Spleen (tissue), 11 donors: ENCODE measurements at regions not wholly inside any gene's neighbourhood (a gene's known extent, or its start where the extent isn't known, plus 50 kb on each side); places are given as distances from the start of the nearest gene placed in this dataset.

Source experiments
- DNase-seq: peaks from one replicate; pipeline ENCODE4 v3.0.0-alpha.2; 2020
- H3K27ac ChIP-seq, 8 donors: fragments of 200-600 bp; sonication (generic) in 7 of 8; 1 replicate in 4 of 8; 2 replicates in 4 of 8; pipeline versions ENCODE4 v1.5.0 to v1.8.0; 2016 to 2021; ENCODE audit warnings: inconsistent platforms in 4 of 8, mild to moderate bottlenecking in 4 of 8, moderate library complexity in 1 of 8
- H3K27me3 ChIP-seq, 7 donors: fragments of 200-600 bp; sonication (generic) in 6 of 7; replicated peaks in 1 of 7; 1 replicate in 4 of 7; 2 replicates in 3 of 7; pipeline versions ENCODE4 v1.5.0 to v1.8.0; 2016 to 2021; ENCODE audit warnings: inconsistent platforms in 3 of 7, mild to moderate bottlenecking in 1 of 7
- H3K36me3 ChIP-seq, 6 donors: fragments of 200-600 bp; sonication (generic) in 5 of 6; 1 replicate in 4 of 6; 2 replicates in 2 of 6; pipeline versions ENCODE4 v1.5.0 to v1.8.0; 2016 to 2021; ENCODE audit warnings: inconsistent platforms in 2 of 6
- H3K4me1 ChIP-seq, 6 donors: fragments of 200-600 bp; sonication (generic) in 5 of 6; 1 replicate in 3 of 6; 2 replicates in 3 of 6; pipeline versions ENCODE4 v1.5.0 to v1.8.0; 2016 to 2021; ENCODE audit warnings: inconsistent platforms in 3 of 6
- H3K4me3 ChIP-seq, 8 donors: fragments of 200-600 bp; sonication (generic) in 7 of 8; 1 replicate in 4 of 8; 2 replicates in 4 of 8; pipeline versions ENCODE4 v1.5.0 to v1.8.0; 2016 to 2021; ENCODE audit warnings: inconsistent platforms in 4 of 8, mild to moderate bottlenecking in 4 of 8, moderate library complexity in 2 of 8
- H3K9me3 ChIP-seq, 8 donors: fragments of 200-600 bp; sonication (generic) in 7 of 8; 1 replicate in 4 of 8; 2 replicates in 4 of 8; pipeline versions ENCODE4 v1.5.0 to v1.8.0; 2016 to 2021; ENCODE audit warnings: inconsistent platforms in 4 of 8
- POLR2A ChIP-seq, 3 donors: fragments of 450-650 bp; IDR thresholded peaks; one replicate each; pipeline ENCODE4 v1.5.1; 2017; ENCODE audit warnings: antibody characterized with exemption in 3 of 3, mild to moderate bottlenecking in 1 of 3
- POLR2AphosphoS5 ChIP-seq, 3 donors: sonication (generic); formaldehyde crosslinking; IDR thresholded peaks; one replicate each; pipeline ENCODE4 v1.5.1; 2017; ENCODE audit warnings: antibody characterized with exemption in 3 of 3
- WGBS, 5 donors: extraction: QIAGEN DNeasy Blood & Tissue Kit in 3 of 5; methylation state at CpG; one replicate each; pipeline versions ENCODE4 v1.1.5 to v1.1.7; 2013 to 2018; 5-methylcytosine and 5-hydroxymethylcytosine counted together
- intact Hi-C: fragments of 100-400 bp; cut with DNase I; formaldehyde crosslinking; loops from one replicate; pipeline ENCODE4 v1.15.0; 2023; ENCODE audit warnings: low total_unique reads
- TF ChIP-seq, protein P1 (sequence below), 11 experiments: fragments of 200-600 bp in 7 of 11; fragments of 450-650 bp in 4 of 11; sonication (generic) in 4 of 11; IDR thresholded peaks in 8 of 11; conservative IDR thresholded peaks in 3 of 11; 1 replicate in 7 of 11; 2 replicates in 4 of 11; pipeline versions ENCODE4 v1.4.0 to v1.8.0; 2016 to 2021; ENCODE audit warnings: antibody characterized with exemption in 11 of 11, inconsistent platforms in 4 of 11, mild to moderate bottlenecking in 1 of 11
- donor health status: healthy with polysubstance abuse.
- donor health status: DM: no; HTN: no; CAD: no; lungs with moderate emphysema.
- donor health status: DM: no; HTN: no; CAD: no.
- donor health status: Bipolar disorder and iron deficiency.
- donor health status: healthy.
- donor health status: DM: no; HTN: no; CAD: no.
- donor health status: DM: yes; HTN: yes; CAD: no.

- intact Hi-C loops: no loop called here
- Histone ChIP-seq H3K36me3 (no peaks in the 10 kb centered on the region), H3K9me3 (peaks cover 0 to 18% (median 13%) of the 10 kb centered on the region in 8 donors), H3K4me1 (no peaks in the 10 kb centered on the region), H3K27ac (no peak overlapping the region), H3K27me3 (no peaks in the 10 kb centered on the region), H3K4me3 (no peak overlapping the region)
- WGBS, 5 donors: 82 to 90% (median 82%) methylated on average over 2 of the region's 2 CpGs
- DNase-seq: no peak
- no peak for TF ChIP-seq POLR2A (IDR thresholded peaks at IDR 0.05)
- no peak for TF ChIP-seq POLR2AphosphoS5 (IDR thresholded peaks at IDR 0.05)
- TF ChIP-seq, protein P1, sequence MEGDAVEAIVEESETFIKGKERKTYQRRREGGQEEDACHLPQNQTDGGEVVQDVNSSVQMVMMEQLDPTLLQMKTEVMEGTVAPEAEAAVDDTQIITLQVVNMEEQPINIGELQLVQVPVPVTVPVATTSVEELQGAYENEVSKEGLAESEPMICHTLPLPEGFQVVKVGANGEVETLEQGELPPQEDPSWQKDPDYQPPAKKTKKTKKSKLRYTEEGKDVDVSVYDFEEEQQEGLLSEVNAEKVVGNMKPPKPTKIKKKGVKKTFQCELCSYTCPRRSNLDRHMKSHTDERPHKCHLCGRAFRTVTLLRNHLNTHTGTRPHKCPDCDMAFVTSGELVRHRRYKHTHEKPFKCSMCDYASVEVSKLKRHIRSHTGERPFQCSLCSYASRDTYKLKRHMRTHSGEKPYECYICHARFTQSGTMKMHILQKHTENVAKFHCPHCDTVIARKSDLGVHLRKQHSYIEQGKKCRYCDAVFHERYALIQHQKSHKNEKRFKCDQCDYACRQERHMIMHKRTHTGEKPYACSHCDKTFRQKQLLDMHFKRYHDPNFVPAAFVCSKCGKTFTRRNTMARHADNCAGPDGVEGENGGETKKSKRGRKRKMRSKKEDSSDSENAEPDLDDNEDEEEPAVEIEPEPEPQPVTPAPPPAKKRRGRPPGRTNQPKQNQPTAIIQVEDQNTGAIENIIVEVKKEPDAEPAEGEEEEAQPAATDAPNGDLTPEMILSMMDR (IDR thresholded peaks at IDR 0.05 in 8 of 11, conservative IDR thresholded peaks at IDR 0.05 in 3 of 11): no peak
These were observed 140.7 kb upstream of the PWP1 start for GRCh38 chr12:107544937-107545336.

DNA sequence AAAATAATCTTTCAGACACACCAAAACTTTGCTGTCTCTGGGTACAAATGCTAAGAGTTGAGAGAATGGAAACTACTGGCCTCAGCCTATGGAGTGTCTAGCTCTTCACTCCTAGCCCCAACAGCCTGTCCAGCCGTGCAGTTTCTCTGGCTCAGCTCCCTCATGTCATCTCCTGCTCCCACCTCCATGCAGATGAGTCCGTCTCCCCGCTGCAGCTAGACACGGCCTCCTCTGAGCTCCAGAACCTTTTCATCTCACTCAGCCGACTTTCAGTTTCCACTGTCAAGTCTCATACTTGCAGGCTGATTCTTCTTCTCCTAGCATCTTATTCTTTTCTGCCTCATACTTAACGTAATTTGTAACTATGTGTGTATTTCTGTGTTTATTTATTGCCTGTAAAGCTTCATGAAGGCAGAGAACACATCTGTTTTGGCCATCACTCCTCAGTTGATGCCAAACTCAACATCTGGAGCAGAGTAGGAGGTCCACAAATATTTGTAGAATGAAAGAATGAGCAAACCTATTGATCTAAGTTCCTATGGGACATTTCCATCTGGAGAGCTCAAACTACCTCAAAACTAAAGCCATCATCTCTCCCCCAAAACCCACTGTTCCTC lies 139.8 kb upstream of the PWP1 start:
- TF ChIP-seq POLR2AphosphoS5 (IDR thresholded peaks at IDR 0.05) (no peak), POLR2A (IDR thresholded peaks at IDR 0.05) (no peak)
- TF ChIP-seq, protein P1 (IDR thresholded peaks at IDR 0.05 in 8 of 11, conservative IDR thresholded peaks at IDR 0.05 in 3 of 11): no peak
- H3K4me3 ChIP-seq: no peak overlapping the region
- intact Hi-C loops: no loop called here
- H3K27ac ChIP-seq: no peak overlapping the region
- DNase-seq: no peak
- no peaks in the 10 kb centered on the region for H3K36me3 ChIP-seq
- WGBS, 5 donors: 70 to 91% (median 82%) methylated on average over 6 of the region's 6 CpGs
- H3K9me3 ChIP-seq: peaks cover 0 to 18% (median 13%) of the 10 kb centered on the region in 8 donors
- no peaks in the 10 kb centered on the region for H3K4me1 ChIP-seq
- H3K27me3 ChIP-seq: no peaks in the 10 kb centered on the region

GRCh38 chr12:107547389-107547788 lies 138.2 kb upstream of the PWP1 start:
- Histone ChIP-seq H3K36me3 (no peaks in the 10 kb centered on the region), H3K9me3 (peaks cover 0 to 18% (median 13%) of the 10 kb centered on the region in 8 donors), H3K4me1 (no peaks in the 10 kb centered on the region), H3K27me3 (no peaks in the 10 kb centered on the region), H3K27ac (no peak overlapping the region), H3K4me3 (no peak overlapping the region)
- TF ChIP-seq POLR2AphosphoS5 (IDR thresholded peaks at IDR 0.05): no peak
- TF ChIP-seq, protein P1 (IDR thresholded peaks at IDR 0.05 in 8 of 11, conservative IDR thresholded peaks at IDR 0.05 in 3 of 11): no peak
- no peak for TF ChIP-seq POLR2A (IDR thresholded peaks at IDR 0.05)
- intact Hi-C loops: no loop called here
- no peak for DNase-seq
- WGBS, 5 donors: 86 to 90% (median 89%) methylated on average over 3 of the region's 3 CpGs

- no peak for DNase-seq
- intact Hi-C loops: no loop called here
- no peak overlapping the region for H3K27ac ChIP-seq
- H3K4me1 ChIP-seq: no peaks in the 10 kb centered on the region
- H3K4me3 ChIP-seq: no peak overlapping the region
- 85 to 94% (median 92%) methylated on average over 4 of the region's 4 CpGs for WGBS, 5 donors
- no peaks in the 10 kb centered on the region for H3K36me3 ChIP-seq
- peaks cover 0 to 18% (median 13%) of the 10 kb centered on the region in 8 donors for H3K9me3 ChIP-seq
- no peak for TF ChIP-seq POLR2AphosphoS5 (IDR thresholded peaks at IDR 0.05)
- TF ChIP-seq POLR2A (IDR thresholded peaks at IDR 0.05): no peak
- TF ChIP-seq, protein P1 (IDR thresholded peaks at IDR 0.05 in 8 of 11, conservative IDR thresholded peaks at IDR 0.05 in 3 of 11): no peak
- no peaks in the 10 kb centered on the region for H3K27me3 ChIP-seq
These were observed 135.7 kb upstream of the PWP1 start for GRCh38 chr12:107549651-107550480.
